ENCODE measurements at regions not wholly inside any gene's neighbourhood (a gene's known extent, or its start where the extent isn't known, plus 50 kb on each side); places are given as distances from the start of the nearest gene placed in this dataset.

DNA sequence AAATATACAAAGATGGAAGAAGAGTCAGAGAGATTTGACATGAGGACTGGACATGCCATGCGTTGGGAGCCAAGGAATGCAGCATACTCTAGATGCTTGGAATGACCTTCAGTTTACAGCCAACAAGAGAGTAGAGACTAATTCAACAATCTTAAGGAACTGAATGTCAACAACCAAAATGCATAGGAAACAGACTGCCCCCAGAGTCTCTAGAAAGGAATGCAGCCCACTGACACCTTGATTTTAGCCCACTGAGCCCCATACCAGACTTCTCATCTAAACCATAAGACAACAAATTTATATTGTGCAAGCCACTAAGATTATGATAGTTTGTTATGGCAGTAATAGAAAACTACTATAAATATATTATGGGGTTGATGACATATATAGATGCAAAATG is 611.2 kb downstream of the RPS29 start:
- Histone ChIP-seq H3K4me3 (no peak overlapping the region), H3K27ac (no peak overlapping the region)
- no peak for DNase-seq (ENCODE audit: low spot score)
- TF ChIP-seq, protein P1, sequence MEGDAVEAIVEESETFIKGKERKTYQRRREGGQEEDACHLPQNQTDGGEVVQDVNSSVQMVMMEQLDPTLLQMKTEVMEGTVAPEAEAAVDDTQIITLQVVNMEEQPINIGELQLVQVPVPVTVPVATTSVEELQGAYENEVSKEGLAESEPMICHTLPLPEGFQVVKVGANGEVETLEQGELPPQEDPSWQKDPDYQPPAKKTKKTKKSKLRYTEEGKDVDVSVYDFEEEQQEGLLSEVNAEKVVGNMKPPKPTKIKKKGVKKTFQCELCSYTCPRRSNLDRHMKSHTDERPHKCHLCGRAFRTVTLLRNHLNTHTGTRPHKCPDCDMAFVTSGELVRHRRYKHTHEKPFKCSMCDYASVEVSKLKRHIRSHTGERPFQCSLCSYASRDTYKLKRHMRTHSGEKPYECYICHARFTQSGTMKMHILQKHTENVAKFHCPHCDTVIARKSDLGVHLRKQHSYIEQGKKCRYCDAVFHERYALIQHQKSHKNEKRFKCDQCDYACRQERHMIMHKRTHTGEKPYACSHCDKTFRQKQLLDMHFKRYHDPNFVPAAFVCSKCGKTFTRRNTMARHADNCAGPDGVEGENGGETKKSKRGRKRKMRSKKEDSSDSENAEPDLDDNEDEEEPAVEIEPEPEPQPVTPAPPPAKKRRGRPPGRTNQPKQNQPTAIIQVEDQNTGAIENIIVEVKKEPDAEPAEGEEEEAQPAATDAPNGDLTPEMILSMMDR (IDR thresholded peaks at IDR 0.05) = no peak

DNA sequence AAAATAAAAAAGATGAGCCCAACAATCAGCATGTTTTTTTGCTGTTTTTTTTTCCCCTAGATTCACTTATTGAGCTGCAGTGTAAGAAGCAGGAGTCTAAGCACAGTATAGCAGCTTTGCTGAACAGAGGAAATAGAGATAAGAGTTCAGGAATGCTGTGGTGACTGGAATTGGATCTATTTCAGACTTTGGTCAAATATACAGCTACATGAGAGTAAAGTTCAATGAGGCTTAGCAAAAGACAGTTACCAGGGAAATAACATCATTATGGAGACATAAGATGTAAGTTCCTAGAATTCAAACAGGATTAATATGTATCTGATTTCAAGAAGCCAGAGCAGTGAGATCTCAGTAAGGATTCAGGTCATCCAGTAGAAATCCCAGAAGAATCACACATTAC is 613.0 kb downstream of the RPS29 start:
- no peak for DNase-seq (ENCODE audit: low spot score)
- no peak overlapping the region for H3K4me3 ChIP-seq
- TF ChIP-seq, protein P1 (IDR thresholded peaks at IDR 0.05) = no peak
- H3K27ac ChIP-seq = no peak overlapping the region

DNA sequence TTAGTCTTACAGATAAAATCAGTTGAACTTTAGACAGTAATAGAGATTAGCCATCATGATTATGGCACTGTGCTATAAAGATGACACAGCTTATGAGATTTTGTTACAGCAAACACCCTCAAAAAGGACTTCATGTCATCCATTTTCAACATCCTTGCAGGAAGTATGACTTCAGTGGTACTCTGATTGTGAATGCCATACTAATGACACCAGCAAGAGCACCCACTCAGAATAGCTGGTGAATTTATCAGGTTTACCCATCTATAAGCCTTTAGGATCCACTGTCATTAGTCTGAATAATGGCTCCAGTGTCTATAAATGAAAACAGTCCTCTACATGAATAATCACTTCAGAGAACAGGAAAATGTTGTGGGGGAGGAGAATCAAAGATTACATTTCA is 615.2 kb downstream of the RPS29 start:
- TF ChIP-seq, protein P1 (IDR thresholded peaks at IDR 0.05) = no peak
- no peak for DNase-seq (ENCODE audit: low spot score)
- Histone ChIP-seq H3K4me3 (no peak overlapping the region), H3K27ac (no peak overlapping the region)

DNA sequence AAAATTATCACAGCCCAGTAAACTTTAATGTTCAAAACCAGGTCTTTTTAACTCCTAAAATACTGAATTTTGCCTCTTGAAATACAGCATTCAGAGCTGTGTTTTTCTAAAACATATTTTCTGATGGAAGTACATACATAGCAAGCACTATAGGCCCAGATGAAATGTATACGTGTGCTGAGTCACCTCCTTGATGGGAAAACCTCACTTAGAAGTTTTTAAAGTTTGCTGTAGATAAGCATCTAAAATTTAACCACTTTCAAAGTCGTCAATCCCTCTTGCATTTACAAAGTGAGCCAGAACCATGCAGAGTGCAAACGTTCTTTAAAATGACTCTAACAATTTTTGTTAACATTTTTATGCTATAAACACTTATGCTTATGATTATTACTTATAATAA is 618.8 kb downstream of the RPS29 start:
- TF ChIP-seq, protein P1 (IDR thresholded peaks at IDR 0.05) = no peak

DNA sequence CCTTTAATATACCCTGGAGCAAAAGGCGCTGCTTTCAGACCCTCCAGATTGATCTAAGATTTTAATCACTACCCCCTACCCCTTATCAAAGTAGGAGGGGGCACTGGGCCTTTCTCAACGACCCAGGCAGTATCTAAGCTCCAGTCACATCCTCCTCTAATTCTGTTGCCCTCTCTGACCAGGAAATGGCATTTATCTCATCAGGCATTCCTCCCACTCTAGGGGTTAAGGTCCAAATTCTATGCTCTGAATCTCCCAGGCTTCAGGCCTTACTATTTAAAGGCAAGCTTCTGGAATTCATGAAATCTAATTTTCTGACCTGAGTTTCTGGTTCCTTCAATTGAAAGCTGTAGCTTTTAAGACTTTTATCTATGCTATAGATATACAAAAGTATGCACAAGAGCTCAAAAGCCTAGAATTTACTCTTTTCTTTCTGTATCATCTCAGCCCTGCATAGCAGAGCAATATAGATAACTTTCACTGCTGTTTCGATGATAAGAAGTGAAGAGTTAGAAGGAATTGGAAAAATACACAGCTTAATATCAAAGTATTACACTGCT is 622.9 kb downstream of the RPS29 start:
- H3K4me3 ChIP-seq = no peak overlapping the region
- no peak overlapping the region for H3K27ac ChIP-seq
- DNase-seq (ENCODE audit: low spot score) = no peak
- TF ChIP-seq, protein P1 (IDR thresholded peaks at IDR 0.05) = no peak

More for the DNA sequence above, 618.8 kb downstream of the RPS29 start:
- H3K4me3 ChIP-seq = no peak overlapping the region
- no peak for DNase-seq (ENCODE audit: low spot score)
- H3K27ac ChIP-seq = no peak overlapping the region

DNA sequence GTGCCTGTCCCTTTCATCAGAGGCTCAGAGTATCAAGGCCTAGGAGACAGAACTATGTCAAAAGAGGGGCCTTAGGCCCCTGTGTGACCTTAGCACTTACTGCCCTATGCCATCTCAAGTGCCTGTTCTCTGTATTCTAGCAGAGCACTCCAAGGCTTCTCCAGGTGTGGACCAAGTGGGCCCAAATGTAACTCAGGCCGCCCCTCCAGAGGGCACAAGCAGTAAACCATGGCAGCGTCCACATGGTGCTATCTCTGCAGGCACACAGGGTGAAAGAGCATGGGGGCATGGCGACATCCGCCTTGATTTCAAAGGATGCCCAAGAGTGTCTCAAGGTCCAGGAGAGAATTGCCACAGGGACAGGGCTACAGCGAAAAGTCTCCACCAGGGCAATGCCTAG is 628.7 kb downstream of the RPS29 start:
- no peak overlapping the region for H3K4me3 ChIP-seq
- H3K27ac ChIP-seq = no peak overlapping the region
- no peak for DNase-seq (ENCODE audit: low spot score)
- TF ChIP-seq, protein P1 (IDR thresholded peaks at IDR 0.05) = no peak

DNA sequence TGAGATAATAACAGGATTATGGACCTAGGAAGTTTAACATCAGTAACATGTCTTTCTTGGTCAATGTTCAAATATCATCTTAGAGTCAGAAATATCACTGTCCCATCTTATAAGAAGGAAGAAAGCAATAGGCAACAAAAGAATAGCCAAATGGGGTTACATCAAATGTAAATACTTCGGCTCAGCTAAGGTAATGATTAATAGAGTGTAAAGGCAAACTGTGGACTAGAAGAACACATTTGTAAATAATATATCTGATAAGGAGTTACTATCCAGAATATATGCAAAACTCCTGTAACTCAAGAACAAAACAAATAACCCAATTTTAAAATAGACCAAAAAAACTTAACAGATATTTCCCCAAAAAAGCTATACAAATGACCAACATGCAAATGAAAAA is 630.3 kb downstream of the RPS29 start:
- H3K27ac ChIP-seq = no peak overlapping the region
- no peak for DNase-seq (ENCODE audit: low spot score)
- TF ChIP-seq, protein P1 (IDR thresholded peaks at IDR 0.05) = no peak
- H3K4me3 ChIP-seq = no peak overlapping the region

Measured in coronary artery (tissue), 2 donors.